Activated CD4-positive, alpha-beta T cell treated with anti-CD3 and anti-CD28 coated beads, Interleukin-2, amount 50 U/mL, for 48 hours (primary cell): ENCODE measurements at regions not wholly inside any gene's neighbourhood (a gene's known extent, or its start where the extent isn't known, plus 50 kb on each side); places are given as distances from the start of the nearest gene placed in this dataset.

ENCODE experiments used
- DNase-seq, 2 experiments: peaks; one replicate each; pipeline ENCODE4 v3.0.0-alpha.2; 2020

DNA sequence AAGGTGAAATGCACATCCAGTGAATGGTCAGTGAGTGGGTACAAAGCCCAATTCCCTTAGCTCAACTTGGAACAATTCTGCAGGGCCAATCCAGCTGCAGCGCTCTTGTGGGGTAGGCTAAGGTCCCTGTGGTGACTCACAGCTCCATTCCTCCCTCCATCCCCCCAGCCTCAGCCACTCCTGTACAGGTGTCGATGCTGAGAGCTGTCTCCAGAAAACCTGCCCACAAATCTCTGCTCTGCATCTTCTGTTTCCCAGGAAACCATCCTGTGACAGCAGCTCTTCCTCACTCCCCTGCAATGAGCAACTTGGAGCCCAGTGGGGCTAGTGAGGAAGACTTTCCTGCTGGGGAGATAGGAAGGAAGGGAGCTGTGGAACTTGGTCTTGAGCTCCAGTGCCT lies 244.7 kb upstream of the GPR26 start:
- no peak for DNase-seq

DNA sequence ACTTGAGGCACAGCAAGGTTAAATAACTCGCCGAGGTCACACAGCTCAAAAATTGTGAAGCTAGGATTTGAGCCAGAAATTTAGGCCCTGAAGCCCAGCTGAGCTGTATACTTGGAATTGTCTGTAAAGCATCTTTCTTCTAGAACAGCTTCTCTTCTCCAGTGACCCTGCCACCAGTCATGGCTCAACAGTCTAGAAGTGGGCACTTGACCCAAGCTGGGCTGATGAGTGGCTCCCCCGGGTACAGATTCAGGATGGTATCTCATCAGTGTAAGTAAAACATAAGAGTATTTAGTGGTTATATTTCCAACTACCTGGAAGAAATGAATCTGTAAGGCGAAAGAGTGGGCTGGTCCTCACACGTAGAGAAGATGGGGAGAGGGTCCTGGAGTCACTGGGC lies 243.9 kb upstream of the GPR26 start:
- DNase-seq: no peak

DNA sequence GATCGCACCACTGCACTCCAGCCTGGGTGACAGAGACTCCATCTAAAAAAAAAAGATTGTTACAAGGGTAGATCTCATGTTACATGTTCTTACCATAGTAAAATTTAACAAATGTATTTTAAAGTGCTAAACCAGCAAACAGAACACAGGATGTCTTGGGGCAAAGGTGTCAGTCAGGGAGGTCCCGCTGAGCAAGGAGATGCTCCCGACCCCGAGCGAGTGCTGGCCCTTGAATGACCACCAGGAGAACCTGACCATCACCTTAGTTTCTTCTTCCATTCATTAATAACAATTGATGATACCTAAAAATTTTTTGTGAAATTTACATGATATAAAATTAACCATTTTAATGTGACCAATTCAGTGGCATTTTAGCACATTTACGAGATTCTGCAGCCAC lies 241.6 kb upstream of the GPR26 start:
- DNase-seq: no peak

DNA sequence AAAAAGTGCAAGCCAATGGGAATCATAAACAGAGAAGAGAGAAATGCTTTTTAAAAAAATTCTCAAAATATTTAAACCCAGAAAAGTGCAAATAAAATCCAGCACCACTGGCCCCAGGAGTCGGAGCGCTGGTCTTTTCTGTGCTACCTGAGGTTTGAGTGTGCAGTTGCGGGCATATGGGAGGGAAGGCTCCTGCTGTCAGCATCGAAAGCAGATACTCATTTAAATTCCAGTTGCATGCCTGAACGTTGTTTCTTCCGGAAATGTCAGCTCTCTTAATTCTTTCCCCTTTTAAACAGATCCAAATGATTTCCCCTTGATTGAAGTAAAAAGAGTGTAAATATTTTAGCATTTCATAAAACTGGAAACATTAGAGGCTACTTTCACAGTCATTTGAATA lies 240.5 kb upstream of the GPR26 start:
- DNase-seq: no peak

DNA sequence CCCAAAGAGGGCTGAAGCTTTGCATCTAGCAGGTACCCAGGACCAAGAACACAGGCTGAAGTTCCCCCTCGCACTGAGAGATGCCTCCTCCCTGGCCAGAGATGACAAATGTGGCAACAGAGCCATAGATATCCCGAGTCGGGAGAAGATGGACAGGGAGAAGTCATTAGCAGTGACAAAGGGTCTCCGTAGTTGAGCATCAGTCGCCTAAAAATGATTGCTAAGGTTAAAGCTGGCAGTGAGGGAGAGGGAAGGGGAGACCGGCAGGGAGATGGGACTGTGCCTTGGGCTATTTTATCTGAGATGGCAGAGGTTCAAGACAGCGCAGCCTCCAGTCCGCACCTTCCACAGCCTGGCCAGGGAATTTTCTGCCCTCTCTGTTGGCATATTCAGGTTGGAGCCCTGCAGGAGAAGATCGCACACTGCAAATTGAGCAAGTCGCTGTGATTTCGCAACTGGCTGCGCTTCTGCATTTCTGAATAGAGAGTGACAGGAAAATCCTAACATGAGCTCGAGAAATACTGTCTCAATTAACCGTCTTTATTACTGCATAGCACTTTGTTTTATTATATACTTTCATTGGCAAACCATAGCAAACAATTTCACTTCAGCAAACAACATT lies 238.9 kb upstream of the GPR26 start:
- no peak for DNase-seq

DNA sequence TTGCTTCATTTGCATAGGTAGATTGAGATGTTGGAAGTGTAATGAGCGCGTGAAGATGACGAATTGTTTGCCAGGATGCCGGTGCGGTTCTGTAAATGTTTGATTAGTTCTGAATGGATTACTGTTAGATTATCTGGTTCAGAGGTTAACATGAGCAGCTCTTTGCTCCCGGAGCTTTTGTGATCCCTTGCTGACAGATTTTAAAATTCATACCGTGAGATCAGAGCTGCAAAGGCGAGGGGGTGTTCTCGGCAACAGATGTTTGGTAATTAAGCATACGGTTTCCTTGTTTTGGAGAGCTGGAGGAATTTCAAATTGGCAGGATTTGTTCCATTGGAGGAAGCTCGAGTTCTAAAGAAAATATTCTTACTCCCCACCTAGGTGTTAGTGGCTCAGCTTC lies 237.8 kb upstream of the GPR26 start:
- no peak for DNase-seq

DNA sequence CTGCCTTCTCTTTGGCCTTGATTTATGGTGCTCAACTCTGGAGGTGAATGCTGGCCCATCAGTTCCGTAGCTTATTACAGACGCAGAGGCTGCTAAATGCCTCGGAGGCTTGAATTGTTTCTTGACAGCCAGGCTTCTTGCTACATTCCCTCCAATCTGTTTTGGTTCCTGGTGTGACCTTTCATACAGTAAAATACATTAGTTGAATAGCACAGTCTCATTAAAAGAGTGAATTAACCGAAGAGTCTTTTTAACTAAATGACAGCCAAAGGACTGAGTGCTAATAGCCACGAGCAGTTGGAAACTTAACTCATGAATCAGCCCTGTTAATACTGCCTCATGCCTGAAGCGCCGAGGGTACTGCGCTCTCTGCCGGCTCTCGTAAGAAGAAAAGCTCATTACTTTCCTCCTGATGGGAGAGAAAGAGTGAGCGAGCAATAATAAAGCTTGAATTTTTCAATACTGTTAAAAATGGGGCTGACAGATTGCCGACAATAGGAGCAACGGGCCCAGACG lies 236.4 kb upstream of the GPR26 start:
- DNase-seq: no peak

DNA sequence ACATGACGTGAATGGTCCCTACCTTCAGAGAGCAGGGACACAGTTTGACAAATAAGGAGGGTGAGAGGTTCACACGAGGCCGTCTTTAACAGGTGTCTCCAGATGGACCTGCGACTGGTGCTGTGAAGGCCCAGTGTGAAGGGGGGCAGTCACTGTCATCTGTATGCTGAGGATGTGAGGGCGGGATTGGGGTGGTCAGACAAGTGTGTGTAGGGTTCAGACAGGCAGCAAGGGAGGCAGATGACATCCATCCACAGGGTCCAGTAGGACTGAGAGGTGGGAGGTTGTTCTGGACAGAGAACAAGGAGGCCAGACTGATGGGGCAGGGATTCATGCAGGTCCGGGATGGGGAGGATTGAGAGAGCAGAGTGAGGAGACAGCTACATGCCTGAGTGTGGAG lies 232.6 kb upstream of the GPR26 start:
- DNase-seq: no peak

DNA sequence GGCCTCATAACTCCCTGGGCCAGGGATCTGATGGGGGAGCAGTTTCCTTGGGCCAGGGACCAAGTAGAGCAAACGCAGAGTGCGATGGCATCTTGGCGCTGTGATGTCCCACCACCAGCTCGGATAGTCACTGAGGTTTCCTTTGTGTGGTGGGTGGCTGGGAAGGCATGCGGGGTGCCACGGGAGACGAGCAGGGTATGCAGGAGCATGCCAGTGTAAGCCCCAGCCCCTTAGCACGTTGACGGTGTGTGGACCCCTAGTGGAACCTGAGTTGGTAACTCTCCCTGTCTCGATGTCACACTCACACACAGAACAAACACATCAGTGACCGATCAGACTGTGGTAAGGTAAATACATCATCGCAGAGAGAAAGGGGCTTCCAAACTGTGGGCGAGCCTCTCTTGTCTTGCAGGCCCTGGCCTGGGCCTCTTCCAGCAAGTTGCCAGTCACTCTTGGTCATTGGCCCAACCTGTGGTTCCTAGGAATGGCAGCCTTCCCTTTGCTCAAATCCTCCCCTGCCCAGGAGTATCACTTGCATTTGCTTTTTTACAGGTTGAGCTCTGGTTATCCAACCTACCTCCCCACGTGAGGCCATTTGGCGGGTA lies 231.6 kb upstream of the GPR26 start:
- DNase-seq: no peak

DNA sequence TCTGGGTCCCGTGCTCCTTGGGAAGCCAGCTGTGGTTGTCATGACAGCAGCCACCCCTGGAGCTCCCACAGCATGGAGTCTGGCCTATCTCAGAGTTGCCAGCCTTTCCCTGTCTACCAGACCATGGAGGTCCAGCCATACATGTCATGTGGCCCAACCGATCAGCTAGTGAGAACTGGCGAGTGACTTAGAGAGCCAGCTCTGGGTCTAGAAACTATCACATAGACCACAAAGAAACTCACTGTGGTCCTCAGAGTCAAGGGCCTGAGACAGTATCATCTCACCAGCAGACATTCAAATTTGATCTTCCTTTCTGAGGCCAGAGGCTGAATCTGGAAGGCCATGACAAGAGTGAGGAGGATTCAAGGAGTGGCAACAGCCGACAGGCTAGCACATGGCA lies 223.3 kb upstream of the GPR26 start:
- no peak for DNase-seq

DNA sequence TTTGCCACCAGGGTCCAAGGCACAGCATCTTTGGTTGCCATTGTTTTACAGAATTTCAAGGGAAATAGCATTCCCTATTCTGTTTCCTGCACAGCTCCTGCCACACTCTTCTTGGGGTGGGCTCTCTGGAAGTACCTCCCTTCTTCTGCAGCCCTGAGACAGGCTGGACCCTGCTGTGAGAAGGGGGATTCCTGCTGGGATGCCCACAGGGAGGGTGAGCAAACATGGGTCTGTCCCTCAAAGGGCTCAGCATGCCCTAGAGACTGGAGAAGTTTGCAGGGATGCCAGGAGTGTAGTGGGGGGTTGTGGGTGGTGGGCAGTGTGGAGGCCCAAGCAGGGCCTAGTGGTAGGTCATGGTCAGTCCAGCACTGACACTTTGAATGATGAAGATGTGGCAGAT lies 222.2 kb upstream of the GPR26 start:
- no peak for DNase-seq

DNA sequence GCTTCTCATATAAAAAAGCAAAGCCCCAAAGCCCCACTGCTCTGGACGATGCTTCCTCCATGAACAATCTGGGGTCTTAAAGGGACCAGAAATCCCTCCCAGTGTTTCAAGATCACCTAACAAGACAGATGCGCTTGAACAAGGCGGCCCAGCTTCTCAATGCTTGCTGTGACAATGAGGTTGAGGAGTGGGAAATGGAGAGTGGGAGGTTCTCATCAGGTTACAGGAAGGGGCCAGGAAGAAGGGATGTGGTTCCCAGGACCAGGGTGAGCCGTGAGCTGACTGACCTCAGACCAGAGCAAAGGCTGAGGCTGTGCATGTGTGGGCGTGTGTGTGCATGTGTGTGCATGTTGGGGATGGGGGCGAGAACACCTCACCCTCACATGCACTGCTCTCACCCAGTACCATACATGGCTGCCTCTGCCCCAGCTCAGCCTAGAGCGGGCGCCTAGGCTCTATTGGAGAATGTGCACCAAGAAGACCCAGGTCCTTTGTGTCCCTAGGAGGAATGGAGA lies 220.8 kb upstream of the GPR26 start:
- DNase-seq: no peak

DNA sequence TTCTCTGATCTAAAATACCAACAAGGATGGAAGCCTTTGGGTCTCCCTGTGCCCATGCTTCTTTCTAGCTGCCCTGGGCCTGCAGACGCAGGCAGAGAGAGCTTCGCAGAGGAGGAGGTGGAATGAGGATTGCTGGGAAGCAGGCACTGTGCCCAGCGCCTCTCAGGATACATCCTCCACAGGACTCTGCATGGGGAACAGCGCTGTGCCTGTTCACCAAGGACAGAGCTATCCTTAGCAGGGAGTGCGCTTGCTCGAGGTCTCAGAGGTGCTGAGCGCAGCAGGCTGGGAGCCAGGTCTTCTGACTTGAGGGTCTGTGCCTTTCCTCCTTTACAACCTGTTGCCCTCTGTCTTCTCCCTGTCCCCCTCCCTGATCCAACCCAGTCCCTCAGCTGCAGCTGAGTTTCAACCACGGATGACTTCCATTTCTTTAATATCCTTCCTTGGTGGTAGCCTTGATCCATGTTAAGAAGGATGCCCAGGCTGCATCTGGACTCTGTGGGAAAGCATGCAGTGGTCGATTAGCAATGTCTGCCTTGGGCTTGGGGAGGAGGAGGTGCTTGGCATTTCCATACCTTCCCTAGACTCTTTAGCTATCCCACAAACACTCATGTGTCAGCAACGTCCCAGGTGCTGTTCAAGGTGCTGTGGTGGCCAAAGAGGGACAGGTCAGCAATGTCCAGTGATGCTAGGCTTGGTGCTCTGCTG lies 219.6 kb upstream of the GPR26 start:
- no peak for DNase-seq

DNA sequence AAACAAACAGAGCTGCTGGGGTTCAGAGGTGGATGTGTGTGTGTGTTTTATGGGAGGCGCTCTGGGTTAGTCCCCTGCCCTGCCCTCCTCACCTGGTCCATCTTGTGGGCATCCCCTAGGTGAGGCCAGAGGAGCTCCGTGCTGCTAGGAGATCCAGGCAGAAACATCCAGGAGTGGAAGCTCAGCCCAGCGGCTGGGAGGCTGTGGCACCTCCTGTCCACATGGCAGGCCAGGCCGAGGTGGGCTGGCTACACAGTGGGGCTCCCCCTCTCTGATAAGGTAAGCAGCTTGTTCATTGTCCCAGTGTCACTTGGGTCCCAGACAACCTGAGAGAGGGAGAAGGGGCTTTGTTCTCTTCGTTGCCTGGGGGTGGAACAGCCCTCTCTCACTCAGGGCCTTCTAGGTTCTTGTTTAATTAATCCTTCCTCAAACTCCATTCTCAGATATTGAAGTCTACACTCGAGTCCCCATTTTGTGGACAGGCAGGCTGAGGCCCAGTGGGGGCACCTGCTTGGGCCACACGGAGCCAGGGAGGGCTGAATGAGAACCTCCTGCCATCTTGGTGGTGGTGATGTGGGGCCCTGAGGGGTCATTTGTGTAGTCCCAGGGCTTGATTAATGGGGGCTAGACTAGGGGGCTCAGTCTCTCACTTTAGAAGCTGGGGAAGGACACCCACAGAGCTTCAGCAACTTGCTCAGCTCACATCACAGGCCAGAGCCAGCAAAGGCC lies 216.8 kb upstream of the GPR26 start:
- no peak for DNase-seq

DNA sequence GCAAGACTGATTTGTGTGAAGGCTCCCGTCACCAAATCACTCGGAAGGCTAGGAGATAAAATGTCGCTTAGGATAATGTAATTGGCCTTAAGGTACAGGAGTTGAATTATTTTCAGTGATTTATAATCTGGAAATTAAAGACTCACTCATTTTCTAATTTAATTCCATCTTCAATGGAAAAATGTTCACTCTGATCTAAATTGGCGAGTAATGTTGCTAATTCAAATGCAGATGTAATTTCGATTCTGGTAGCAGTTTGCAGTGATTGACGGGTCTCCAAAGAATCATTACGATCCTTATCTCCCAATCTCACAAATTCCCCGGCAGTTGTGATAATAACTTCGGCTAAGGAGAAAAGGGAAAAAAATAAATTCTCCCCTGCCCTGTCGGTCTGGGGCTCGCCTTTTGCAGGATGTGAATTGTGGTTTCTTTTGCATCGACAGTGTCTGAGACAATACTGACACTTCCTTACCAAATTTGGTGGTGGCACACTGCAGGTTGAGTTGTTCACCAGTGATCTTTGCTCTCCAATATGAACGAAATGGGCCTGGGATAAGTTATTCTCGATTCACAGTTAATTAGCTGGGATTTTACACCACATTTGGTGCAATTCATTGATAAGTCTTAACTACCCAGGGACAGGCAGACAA lies 215.1 kb upstream of the GPR26 start:
- no peak for DNase-seq

DNA sequence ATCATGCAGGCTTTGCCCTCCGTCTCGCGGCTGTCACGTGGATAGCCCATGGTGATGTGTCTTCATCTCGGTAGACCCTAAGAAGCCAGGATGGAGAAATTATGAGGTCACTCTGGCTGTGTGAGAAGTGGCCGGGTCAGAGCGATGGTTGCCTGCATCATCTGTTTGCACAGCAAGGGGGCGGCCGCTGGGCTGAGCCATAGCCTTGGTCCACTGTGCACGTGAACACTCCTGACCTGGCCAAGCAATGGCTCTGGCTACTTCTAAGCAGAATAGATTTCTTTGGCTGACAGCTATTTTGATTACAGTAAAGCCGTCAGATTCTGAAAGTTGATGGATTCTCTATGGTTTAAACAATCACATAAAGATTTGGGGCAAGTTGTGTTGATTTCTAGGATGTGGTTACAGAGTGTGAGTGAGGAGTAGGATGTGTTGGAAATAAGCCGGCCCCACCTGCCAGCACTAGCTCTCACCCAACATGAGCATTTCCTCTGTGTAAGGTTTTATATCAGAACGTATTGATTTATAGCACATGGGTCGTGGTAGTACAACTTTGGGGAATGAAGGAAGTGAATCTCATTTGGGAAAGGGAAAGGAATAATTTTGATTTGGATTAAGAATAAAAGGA lies 214.4 kb upstream of the GPR26 start:
- DNase-seq: no peak

DNA sequence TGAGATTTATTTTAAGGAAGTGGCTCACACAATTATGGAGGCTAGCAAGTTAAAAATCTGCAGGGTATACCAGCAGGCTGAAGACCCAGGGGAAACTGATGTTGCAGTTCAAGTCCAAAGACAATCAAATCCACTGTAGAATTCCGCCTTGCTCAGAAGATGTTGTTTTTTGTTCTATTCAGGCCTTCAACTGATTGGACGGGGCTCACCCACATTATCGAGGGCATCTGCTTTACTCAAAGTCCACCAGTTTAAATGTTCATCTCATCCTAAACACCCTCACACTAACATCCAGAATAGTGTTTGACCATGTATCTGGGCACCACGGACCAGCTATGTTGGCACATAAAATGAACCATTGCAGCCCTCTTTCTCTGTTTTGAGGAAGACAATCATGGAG lies 211.2 kb upstream of the GPR26 start:
- DNase-seq: no peak

DNA sequence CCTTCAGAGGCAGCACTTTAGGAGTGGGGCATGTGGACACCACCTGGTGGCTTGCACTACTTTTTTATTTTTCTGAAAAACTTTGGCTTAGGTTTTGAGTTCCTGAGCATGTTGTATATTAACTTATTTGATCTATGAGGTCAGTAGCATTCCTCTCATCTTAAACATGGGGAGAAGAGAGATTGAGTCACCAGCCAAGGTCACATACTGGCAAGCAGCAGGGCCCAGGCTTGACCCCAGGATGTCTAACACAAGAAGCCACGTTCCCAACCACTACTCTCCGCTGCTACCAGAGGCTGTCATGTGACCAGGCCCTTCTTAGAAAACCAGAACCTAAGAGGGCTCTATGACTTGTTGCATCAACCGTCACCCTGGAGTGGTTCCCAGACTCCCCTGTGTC lies 210.3 kb upstream of the GPR26 start:
- no peak for DNase-seq

DNA sequence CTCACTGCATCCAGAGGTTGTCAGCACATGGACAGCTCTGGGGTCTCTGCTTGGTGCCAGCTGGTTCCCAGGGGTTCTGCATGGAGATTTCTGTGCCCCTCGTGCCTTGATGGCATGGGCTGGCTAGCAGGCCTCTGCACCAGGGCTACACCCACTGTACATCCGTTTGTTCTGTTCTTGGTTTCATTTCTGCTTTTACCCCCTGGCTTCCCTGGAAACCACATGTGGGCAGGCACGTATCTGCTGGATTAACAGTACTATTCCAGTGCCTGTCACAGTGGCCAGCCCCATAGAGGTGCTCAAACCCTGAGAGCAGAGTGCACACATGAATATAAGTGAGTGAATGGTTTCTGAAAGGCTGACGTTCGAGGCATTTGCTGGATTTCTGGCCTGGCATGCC lies 207.2 kb upstream of the GPR26 start:
- DNase-seq: no peak

DNA sequence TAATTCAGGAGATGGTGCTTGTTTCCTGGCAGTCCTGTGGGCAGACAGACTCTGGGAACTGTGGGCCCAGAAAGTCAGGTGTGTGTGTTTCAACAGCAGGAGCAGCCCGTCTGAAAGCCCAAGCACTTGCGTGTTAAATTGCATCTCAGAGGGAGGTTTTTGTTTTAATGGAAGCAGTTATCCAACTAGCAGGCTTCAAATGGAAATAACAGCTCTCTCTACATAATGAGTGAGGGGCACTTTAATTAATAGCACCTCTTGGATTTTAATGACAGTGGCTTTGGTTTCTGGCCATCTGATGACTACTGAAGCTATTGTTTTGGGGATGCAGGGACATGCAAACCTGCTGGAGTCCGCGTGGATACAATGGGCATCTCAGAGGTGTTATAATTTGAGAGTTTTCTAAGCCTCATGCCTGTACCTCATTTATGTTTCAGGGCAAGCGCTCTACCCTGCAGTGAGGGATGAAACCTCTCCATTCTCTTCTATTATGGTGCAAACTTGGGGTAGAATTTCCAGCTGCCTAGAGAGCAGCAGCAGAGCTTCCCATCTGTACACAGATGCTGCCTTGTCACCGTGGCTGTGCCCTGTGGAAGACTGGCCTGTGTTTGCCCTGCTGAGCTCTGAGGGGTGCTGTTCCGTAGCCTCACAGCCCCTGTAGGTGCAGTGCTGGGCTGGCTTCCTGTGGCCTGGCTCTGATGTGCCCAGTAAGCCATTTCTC lies 206.6 kb upstream of the GPR26 start:
- no peak for DNase-seq

DNA sequence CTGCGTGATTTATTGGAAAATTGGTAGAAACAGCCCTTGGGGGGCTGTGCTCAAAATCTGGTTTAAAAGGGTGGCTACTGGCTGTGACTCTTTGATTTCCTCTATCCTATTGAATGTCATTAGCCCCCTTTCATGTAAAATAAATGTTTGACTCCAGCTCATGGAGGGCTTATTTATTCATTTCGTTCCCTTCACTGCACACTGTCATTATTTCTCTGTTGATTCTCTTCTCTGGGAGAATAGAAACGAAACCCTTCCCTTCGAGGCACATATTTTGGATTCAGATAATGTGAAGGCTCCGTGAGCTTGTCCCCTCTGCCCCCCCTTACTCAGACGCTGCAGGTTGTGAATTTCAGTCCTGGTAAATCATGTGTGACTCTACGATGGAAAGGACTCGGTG lies 203.9 kb upstream of the GPR26 start:
- DNase-seq: no peak

DNA sequence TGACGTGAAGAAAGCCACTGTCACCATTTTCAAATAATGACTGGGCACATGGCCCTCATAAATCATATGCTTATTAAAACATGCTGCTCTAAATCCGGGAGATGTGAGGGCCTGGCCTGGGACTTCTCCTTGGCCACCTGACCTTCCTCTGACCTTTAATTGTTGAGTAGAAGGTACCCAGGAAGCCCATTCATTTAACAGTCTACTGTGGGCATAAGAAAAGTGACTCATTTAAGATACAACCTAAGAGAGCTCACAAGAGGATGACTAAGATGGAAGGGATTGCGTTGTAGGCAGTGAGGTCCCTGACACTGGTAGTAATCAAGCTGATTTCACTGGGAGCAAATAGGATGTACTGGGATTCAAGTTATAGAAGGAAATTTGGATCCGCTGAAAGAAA lies 203.4 kb upstream of the GPR26 start:
- DNase-seq: no peak
